Right forelimb (tissue), 1 donor: ENCODE measurements at regions not wholly inside any gene's neighbourhood (a gene's known extent, or its start where the extent isn't known, plus 50 kb on each side); places are given as distances from the start of the nearest gene placed in this dataset.
"Not testable (repeated sequence)": the region's sequence is repeated elsewhere in the genome, so short reads cannot be mapped to it uniquely, and the experiment has no call there.

Source experiments
- DNase-seq: peaks from one replicate; pipeline ENCODE4 v3.0.0-alpha.2; 2018

DNA sequence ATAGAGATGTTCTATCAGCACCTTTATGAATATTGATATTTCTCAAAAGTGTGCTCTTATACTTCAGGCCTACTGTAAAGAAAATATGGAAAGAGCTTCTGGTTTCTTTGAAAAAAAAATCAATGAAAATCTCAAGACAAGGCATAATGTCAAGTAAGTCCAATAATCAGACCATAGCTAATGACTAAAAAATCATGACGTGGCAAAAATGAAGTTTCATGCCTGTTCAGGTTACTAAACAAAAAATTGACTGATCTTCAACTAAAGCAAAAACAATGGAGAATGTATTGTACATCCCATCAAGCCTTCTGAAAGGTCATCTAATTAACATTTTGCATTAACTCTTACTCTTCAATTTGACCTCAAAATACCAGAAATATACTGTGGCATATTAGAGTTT is 824.4 kb downstream of the EPHA4 start:
- no peak for DNase-seq

GRCh38 chr2:220748875-220749479 is 823.1 kb downstream of the EPHA4 start:
- no peak for DNase-seq

DNA sequence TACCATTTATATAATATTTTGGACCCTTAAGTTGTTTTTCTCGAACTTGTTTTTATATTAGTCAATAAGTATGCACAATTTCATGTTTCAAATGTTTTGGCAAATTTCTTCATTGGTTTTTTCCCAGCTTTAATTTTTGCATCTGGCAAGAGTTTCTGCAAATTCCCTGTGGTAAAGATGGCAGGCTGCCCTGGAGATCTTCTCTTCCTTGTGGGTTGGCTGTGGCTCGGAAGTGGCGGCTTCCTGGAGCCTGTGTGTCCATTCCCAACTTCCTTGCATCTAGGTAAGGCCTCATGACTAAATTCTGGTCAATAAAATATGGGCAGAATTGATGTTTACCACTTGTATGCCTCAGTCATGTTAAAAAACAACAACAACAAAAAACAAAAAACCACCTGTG is 818.6 kb downstream of the EPHA4 start:
- no peak for DNase-seq

- no peak for DNase-seq
Measured at GRCh38 chr2:220756653-220757052, 815.5 kb downstream of the EPHA4 start.

GRCh38 chr2:220758376-220758775 is 813.7 kb downstream of the EPHA4 start:
- not testable (repeated sequence) for DNase-seq

DNA sequence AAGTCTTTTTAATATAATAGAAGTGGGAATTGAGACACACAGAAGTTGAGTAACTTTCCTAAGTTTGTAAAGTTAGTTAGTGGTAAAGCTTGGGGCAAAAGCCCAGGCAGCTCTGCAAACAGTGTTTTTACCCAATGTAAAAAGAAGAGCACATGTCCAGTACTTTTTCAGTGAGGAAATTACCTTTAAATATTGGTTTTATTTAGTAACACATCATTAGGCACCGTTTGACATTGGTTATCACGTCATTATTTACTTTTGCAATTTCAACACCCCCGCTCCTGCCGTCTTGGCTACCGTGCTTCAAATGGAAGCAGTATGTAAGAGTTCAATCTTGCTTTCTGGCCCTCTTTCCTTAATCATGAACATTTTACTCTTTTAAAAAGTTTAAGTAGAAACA is 807.9 kb downstream of the EPHA4 start:
- no peak for DNase-seq

GRCh38 chr2:220767591-220768255 is 804.4 kb downstream of the EPHA4 start:
- no peak for DNase-seq

GRCh38 chr2:220775856-220776488 is 796.1 kb downstream of the EPHA4 start:
- DNase-seq: no peak

DNA sequence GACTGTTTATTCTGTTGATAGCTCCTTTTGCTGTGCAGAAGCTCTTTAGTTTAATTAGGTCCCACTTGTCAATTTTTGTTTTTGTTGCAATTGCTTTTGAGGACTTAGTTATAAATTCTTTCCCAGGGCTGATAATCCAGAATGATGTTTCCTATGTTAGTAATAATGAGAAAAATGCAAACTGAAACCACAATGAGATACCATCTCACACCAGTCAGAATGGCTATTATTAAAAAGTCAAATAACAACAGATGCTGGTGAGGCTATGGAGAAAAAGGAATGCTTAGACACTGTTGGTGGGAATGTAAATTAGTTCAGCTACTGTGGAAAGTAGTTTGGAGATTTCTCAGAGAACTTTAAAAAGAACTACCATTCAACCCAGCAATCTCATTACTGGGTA is 793.0 kb downstream of the EPHA4 start:
- DNase-seq: not testable (repeated sequence)

GRCh38 chr2:220779511-220779910 is 792.6 kb downstream of the EPHA4 start:
- DNase-seq: no peak

DNA sequence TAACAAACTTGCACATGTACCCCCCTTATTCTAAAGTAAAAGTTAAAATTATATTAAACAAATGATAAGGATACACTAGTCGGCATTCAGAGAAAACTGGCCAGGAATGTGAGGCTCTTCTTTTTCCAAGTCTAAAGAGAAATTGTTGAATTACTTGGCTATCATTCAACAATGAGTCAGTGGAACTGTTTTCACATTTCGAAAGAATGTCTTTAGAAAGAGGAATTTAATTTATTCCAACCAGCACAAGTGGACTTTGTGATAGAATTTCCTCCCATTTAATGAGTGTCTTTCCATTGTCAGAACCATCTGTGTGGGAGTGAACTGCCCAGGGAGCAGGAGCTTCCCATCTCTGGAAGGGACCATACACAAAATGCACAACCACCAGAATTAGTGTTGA is 792.2 kb downstream of the EPHA4 start:
- no peak for DNase-seq

GRCh38 chr2:220781622-220782241 is 790.4 kb downstream of the EPHA4 start:
- no peak for DNase-seq

GRCh38 chr2:220782609-220783113 is 789.4 kb downstream of the EPHA4 start:
- no peak for DNase-seq

DNA sequence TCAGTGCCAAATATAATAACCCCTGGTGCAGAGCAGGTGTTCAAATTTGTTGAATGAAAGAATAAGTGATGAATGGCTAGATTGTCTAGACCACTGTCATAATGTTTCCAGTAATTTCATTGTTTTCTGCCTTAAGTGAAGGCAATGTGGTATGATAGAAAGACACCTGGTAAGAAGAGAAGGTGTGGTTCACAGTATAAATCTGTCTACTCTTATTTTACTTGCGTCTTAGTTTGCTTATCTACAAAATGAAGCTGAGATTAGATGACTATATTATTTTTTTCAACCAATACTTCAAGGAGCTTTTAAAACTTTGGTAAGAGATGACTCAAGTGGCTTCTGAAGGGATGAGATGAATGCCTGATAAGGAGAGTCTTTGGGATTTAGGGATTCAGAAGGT is 788.4 kb downstream of the EPHA4 start:
- DNase-seq: no peak

DNA sequence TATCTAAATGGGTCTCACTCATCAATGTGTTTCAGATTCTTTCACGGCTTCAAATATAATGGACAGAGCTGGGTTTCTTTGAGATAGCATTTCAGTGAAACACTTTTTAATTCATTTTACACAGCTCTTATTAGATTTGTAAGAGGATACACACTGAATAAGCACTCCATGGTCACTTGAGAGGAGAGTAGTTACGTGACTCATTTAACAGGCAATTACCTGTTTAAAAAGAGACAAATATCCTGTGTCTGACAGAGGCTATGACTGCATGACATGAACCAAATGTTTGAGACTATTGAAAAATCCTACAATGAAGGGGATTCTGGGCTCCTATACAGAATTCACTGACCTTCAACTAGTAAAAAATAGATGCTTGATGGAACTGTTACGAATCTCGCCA is 786.9 kb downstream of the EPHA4 start:
- no peak for DNase-seq

DNA sequence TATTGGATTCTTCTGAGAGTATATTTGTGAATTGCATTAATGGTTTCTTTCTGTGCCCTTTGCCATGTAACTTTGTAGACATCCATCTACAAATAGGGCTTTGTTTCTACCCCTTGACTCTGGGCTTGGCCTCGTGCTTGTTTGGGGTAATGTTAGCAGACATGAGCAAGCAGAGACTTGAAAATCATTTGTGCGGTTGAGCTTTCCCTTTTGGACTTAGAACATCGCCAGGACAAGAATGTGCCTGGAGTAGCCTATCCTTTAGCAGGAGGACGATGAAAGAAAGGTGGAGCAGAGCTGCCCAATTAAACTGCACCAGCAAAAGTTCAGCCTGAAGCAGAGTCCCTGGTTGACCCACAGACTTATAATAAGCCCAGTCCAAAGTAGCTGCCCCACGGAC is 785.9 kb downstream of the EPHA4 start:
- DNase-seq: no peak

DNA sequence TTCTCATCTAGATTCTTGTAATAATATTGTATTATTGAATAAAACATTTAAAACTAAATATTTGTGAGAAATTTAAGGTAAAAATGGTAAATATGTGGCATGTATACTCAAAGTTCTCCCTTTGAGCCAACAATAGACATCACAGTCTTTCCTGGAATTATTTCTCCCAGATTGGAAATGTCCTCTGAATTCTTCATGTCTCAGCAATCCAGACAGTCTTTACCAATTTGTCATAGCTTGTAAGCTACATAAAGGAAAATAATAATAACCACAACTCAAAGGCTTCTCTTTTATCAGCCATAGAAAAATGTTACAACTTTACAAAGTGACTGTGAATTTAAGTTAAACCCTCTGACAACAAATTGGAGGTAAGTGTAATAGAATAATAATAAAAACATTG is 784.9 kb downstream of the EPHA4 start:
- no peak for DNase-seq

DNA sequence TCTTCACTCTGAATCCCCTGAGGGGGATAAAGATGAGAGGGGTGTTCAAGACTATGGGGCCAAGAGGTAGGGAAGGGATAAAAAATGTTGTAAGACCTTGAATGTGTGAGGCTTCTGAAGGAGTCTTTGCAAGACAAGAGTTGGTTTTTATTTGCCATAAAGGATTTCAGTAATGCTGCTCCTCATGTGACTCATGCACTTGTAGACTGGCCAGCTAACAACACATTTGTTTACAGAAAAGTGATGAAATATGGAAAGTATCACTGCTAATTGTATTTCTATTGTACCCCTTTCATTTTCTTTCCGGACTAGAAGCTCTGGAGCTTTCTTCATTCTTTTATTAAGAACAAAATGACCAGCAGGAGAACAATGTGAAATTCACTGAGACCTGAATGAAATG is 782.1 kb downstream of the EPHA4 start:
- no peak for DNase-seq

DNA sequence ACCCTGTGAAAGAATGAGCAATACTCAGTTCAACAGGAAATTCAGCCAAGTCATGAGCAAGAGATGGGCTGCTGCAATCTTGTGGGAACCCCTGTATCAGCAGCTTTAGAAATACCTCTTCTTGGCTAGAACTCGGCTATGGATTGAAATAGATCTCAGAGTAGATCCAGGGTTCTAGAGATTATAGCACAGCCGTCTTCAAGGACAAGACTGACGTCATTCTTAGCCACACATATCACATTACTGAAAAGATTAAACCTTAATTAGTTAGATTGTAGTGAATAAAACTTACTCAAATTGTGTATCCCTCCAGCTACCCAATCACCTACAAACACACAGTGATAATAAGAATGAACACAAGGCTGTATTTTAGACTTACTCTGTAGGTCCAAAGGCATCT is 776.4 kb downstream of the EPHA4 start:
- DNase-seq: no peak

DNA sequence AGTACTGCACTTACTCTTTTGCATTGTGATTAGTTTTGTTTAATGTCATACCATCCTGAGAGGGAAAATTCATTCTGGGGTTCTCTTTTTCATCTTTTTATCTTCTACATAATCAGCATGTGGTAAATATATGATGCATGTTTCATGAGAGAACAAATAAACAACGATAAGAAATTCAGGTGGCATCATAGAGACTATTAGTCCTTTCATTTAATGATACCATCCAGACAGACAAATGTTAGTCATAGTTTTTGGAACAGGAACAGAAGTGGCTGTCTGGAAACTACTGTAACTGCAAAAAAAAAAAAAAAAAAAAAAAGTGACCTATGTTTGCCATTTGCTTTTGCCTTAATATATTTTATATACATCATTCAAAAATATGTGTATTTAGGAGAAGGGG is 761.0 kb downstream of the EPHA4 start:
- DNase-seq: no peak

- DNase-seq: no peak
Measured at GRCh38 chr2:220811952-220812570, 760.0 kb downstream of the EPHA4 start.

DNA sequence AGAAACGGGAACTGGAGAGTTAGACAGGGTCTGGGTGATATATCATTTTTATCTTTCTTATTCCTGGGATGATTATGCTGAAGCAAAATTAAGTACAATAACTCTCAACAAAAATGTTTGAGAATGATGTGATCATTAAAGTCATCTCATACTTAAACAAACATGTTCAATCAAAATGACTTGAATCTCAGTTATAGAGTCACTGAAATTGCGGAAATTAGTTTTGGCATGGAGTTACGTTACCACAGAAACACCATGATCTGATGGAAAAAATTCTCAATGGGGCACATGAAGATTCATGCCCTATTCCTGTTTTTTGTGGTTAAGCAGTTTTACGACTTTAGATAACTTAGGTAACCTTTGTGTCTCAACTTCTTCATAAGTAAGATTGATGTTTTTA is 757.7 kb downstream of the EPHA4 start:
- no peak for DNase-seq

- DNase-seq: no peak
Measured at GRCh38 chr2:220815698-220816097, 756.4 kb downstream of the EPHA4 start.
